Ammon's horn (tissue), 1 donor: ENCODE measurements at regions not wholly inside any gene's neighbourhood (a gene's known extent, or its start where the extent isn't known, plus 50 kb on each side); places are given as distances from the start of the nearest gene placed in this dataset.

ENCODE experiments used
- DNase-seq: peaks from one replicate; pipeline ENCODE4 v3.0.0-alpha.2; 2016; ENCODE audit warnings: low spot score

GRCh38 chr3:141669434-141669833, 68.7 kb upstream of the RNF7 start:
- DNase-seq = no peak

DNA sequence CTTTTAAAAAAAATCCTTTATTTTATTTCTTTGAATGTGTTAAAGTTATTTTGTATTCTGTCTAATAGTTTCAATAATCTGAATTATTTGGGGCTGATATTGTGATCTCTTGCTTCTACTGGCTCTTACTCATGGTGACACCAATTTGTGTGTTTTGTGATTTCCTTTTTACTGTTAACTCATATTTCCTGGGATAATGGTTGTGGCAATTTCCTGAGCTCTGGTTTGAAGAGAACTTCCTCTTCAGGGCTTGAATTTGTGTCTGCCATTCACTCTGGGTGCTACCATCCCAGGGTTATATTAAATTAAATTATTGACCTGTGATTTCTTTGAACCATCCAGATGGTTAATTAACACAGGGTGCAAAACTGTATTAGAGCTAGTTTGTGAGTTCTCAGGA, 60.4 kb upstream of the RNF7 start:
- DNase-seq = no peak

- no peak for DNase-seq
Measured at GRCh38 chr3:141680620-141681389, 57.3 kb upstream of the RNF7 start.

- no peak for DNase-seq
Measured at GRCh38 chr3:141681390-141681780, 56.7 kb upstream of the RNF7 start.

DNA sequence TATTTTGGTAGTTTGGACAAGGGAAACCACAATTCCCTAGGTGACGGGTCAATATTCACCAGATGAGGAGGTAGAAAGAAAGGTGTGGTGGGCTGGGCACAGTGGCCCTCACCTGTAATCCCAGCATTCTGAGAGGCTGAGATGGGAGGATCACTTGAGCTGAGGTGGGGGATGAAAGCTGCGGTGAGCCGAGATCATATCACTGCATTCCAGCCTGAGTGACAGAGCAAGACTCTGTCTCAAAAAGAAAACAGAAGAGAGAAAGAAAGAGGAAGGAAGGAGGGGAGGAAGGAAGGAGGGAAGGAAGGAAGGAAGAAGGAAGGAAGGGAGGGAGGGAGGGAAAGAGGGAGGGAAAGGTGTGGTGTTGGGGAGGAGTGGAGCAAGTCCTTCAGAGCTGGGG, 56.1 kb upstream of the RNF7 start:
- no peak for DNase-seq

GRCh38 chr3:141682921-141683320, 55.2 kb upstream of the RNF7 start:
- DNase-seq = no peak

DNA sequence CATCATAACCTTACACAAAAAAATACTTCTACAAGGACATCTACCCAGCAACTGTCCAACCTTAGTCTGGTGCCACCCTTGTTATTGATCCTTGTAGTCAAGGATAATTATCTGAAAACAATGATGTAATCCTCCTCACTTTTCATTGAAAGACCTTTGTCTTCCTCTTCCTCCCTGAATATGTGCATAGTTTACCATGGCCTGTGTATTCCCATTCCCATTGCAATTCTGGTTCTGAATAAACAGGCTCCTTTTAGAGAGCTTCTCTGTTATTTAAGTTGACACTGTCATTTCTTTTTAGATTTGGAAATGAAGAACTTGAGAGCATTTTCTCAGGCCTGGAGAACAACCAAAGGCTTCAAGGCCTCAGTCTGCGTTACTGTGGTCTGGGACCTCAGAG, 53.3 kb upstream of the RNF7 start:
- DNase-seq = no peak

- DNase-seq = peak; percentile 89
Measured at GRCh38 chr3:141686466-141687291, 51.4 kb upstream of the RNF7 start.
